Fibroblast of skin of right quadriceps (primary cell): ENCODE measurements at regions not wholly inside any gene's neighbourhood (a gene's known extent, or its start where the extent isn't known, plus 50 kb on each side); places are given as distances from the start of the nearest gene placed in this dataset.
A peak's percentile ranks its signal among the peaks of the same experiment; 100 is the strongest.
"Not testable (repeated sequence)": the region's sequence is repeated elsewhere in the genome, so short reads cannot be mapped to it uniquely, and the experiment has no call there.

Source experiments
- DNase-seq: peaks from one replicate; pipeline ENCODE4 v3.0.0-alpha.2; 2013

DNA sequence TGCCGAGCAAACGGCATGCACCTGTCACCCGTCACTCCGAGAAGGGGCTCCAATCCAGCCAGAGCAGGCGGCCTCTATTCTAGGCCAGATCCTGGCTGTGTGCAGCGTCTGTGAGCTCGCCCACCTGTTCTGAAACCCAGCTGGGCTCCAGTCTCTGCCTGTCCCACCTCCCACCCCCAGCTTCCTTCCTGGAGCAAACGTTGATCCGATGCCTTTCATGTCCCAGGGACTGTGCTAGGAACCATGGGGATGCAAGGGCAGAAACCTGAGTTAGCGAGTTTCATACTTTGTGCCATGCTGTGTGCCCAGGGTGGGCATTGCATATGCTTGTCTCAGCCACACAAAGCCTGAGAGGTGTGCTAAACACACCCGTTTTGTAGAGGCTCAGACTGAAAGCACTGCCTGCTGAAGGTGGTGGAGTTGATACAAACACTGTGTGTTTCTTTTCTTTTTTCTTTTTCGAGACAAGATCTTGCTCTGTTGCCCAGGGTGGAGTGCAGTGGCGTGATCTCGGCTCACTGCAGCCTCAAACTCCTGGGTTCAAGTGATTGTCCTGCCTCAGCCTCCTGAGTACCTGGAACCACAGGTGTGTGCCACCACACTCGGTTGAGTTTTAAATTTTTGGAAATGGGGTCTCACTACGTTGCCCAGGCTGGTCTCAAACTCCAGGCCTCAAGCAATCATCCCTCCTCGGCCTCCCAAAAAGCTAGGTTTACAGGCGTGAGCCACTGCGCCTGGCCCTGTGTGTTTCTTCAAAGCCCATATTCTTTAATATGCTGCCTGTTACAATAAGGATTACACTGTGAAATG is 84.1 kb upstream of the MED13L start:
- no peak for DNase-seq

DNA sequence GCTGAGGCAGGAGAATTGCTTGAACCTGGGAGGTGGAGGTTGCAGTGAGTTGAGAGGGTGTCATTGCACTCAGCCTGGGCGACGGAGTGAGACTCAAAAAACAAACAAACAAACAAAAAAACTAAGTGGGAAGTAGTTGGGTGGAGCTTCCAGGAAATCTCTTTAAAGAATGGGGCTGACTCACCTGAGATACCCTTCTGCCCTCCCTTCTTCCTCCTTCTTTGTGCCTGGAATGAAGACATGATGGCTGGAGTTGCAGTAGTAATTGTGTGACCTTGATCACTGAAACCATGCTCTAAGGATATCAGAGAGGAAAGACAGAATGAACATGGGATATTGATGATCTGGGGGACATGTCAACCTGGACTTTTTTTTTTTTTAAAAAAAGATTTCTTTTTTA is 87.6 kb upstream of the MED13L start:
- DNase-seq, result no peak

DNA sequence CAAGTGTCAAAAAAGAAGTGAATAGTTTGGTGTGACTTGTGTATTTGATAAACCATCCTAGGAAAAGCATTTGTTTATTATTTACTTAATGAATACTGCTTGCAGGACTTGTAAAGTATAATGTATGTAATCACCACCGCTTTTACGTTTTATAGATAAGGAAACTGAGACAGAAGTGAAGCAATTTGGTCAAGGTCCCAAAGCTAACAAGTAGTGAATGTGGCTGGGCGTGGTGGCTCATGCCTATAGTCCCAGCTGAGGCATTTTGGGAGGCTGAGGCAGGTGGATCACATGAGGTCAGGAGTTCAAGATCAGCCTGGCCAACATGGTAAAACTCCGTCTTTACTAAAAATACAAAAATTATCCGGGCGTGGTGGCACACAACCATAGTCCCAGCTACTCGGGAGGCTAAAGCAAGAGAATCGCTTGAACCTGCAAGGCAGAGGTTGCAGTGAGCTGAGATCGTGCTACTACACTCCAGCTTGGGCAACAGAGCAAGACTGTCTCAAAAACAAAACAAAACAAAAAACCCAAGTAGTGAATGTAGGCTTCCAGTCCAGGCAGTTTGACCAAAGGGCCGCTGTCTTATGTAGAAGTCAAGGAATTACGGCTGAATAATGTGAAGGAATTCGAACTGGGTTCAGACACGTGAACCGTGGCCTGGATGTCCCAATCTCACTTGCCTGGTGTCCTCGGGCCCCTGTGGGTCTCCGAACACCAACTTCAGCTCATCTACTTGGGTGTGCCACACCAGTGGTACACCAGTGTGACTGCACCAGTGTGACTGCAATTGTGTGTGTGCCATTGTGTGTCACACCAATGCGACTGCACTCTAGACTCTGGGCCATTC is 88.3 kb upstream of the MED13L start:
- no peak for DNase-seq

DNA sequence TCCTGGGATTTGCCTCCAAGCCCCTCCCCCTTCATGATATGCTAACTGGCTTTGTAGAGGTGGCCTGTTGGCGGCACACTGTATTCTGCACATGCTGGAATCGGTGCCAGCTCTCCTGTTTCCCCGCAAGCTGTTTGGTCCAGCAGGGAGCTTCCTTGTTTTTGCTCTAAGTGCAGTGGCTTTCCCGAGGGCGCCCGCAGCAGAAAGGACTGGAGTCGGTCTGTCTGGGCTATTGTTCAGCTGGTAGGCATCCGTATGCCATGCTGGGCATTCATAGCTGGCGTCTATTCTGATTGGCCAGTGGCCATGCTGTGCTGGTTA is 88.9 kb upstream of the MED13L start:
- DNase-seq, result no peak

DNA sequence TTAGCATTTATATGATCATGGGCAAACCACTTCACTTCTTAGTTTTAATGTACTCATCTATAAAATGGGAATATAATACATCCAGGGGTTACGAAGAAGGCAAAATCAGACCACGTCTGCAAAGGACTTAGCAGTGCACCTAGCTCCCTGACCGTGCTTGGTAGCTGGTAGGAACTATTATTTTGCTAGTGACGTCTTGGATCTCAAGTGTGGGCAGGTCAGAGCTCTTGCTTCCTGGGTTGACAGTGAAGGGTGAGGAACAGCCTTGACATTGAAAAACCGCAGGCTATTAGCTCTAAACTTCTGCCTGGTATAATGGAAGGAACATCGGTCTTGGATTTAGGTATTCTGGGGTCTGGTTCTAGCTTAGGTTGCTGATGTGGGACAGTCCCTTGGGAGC is 89.3 kb upstream of the MED13L start:
- no peak for DNase-seq

DNA sequence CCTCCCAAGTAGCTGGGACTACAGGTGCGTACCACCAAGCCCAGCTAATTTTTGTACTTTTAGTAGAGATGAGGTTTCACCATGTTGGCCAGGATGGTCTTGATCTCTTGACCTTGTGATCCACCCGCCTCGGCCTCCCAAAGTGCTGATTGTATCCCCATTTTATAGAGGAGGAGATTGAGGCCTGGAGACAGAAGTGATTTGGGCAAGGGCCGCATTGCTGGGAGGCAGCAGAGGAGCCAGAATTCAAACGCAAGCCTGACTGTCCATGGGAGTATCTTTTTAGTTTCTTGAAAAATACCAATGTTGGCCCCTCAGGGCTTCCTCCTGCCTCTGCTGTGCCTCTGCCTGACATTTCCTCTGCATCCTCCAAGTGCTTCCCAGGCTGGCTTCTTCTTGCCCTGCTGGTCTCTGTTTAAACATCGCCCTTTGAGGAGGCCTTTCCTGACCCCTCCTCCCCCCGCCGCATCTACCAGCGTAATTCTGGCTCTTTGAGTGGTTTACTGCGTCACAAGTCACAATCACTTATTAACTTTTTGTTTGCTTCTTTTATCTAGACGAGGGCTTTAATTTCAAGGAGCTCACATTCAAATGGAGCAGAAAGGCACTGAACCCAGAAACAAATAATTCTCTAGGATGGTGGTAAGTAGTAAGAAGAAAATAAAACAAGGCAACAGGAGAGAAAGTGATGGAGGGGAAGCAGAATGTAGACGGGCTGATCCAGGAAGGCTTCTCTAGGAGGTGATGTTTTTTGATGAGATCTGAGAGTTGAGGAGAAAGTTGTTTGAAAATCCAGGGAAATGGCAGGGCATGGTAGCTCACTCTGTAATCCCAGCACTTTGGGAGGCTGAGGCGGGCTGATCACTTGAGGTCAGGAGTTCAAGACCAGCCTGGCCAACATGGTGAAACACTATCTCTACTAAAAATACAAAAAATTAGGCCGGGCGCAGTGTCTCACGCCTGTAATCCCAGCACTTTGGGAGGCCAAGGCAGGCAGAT is 91.0 kb upstream of the MED13L start:
- DNase-seq, result no peak

DNA sequence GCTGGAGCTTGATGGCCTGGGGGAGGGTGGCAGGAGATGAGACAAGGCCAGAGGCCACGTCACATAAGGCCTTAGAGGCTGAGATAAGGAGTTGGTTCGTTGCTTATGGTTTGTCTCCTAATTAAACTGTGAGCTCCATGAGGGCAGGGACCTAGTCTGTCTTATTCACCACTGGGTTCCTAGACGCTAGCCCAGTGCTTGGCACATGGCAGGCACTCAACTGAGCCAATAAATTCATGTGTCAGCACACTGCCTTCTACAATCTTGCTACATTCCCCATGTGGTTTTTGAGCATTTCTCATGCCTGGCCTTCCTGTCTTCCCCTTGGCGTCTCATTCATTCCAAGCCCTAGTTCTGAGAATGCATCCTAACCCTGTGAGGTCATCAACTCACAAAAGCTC is 92.5 kb upstream of the MED13L start:
- DNase-seq, result peak; percentile 96

DNA sequence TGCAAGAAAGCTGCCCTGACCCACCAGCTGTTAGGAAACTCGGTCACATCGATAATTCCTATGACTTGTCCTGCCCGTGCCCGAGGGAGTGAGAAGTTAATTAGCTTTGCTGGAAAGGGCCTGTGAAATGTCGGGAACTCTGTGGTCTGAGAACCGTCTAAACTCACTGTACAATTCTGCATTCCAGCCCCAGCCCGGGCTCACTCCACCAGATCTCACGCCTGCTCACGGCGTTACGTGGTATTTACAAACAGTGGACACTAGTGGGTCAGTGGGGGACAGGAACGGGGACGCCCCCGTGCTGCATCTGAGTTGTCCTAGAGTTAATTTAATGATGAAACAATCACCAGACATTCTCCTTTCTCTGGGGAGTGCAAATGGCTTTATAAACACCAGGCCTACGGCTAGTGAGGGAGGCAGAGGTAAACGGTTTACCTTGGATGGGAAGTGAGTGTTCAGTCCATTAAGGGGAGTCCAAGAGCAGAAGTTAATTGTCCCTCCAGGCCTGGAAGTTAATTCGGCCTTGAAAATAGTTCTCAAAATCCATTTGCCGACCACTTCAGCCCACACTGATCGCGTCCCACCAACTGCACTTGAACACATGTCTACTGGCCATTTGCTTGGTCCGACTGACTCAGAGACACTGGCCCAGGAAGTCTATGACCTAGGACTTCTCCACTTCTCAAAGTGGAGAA is 93.5 kb upstream of the MED13L start:
- DNase-seq, result peak; percentile 26

DNA sequence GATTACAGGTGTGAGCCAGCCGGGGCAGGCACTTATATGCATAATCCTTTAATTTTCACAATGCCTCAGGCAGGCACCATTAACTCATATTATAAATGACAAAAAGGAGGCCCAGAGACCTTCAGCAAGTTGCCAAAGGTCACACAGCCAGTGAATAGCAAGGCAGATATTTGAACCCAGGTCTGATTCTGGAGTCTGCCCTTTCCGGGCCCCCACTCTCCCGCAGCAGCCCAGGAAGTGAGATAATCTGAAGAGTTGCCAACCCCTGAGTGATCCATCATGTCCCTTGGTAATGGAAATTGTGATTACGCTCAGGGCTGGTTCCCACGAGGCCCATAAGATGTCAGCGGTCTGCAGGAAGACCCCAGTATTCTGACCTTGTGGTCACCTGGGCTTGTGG is 95.3 kb upstream of the MED13L start:
- DNase-seq, result peak; percentile 48

DNA sequence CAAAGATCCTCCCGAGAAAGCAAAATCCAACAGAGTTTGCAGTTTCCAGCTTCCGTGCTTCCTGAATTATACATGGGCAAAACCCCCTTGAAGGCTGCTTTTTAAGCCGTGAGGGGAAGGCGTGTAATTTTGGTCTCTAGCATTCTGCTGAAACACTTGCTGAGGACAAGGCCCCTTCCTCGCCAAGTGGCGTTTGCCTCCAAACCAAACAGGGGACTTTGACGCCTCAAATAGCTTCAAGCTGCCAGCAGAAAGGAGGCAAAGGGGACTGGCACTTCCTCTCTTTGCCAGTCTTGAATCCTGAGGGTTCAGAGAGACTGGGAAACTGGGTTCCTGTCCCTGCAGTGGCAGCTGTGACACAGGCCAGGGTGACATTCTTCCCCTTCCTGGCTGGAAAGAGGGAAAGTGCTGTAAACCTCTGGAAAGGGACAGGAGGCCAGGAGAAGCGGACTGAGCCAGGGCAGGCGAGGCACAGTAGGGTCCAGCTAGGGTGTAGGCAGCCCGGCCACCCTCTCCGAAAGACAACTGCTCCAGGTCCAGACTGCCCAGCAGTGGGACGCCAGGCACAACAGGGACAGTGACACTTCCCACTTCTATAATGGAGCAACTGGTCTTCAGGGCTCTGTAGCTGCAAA is 96.2 kb upstream of the MED13L start:
- DNase-seq, result no peak

DNA sequence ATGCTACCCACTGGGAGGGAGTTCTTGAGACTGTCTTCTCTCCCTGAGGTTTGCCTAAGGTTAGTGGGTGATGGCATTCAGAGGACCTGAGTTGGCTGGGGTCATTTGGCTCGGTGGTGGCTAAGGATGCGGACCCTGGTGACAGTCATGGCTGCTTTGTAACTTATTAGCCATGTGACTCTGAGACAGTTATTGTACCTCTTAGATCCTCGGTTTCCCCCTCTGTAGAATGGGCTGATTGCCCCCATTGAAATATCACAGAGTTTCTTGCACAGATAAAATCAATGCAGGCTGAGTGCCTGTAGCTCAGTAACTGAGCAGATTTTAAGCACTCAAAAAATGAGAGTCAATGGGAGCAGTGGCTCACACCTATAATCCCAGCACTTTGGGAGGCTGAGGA is 96.7 kb upstream of the MED13L start:
- DNase-seq, result no peak

DNA sequence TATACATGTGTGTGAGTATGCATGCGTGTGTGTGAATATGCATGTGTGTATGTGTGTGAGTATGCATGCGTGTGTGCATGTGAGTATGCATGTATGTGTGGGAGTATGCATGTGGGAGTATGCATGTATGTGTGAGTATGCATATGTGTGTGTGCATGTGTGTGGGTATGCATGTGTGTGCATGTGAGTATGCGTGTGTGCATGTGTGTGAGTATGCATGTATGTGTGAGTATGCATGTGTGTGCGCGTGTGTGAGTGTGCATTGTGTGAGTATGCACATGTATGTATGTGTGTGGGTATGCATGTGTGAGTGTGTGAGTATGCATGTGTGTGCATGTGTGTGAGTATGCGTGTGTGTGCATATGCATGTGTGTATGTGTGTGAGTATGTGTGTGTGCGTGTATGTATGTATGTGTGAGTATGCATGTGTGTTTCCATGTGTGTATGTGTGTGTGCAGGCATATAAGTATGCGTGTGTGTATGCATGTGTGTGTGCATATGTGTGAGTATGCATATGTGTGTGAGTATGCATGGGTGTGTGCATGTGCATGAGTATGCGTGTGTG is 97.9 kb upstream of the MED13L start:
- no peak for DNase-seq

DNA sequence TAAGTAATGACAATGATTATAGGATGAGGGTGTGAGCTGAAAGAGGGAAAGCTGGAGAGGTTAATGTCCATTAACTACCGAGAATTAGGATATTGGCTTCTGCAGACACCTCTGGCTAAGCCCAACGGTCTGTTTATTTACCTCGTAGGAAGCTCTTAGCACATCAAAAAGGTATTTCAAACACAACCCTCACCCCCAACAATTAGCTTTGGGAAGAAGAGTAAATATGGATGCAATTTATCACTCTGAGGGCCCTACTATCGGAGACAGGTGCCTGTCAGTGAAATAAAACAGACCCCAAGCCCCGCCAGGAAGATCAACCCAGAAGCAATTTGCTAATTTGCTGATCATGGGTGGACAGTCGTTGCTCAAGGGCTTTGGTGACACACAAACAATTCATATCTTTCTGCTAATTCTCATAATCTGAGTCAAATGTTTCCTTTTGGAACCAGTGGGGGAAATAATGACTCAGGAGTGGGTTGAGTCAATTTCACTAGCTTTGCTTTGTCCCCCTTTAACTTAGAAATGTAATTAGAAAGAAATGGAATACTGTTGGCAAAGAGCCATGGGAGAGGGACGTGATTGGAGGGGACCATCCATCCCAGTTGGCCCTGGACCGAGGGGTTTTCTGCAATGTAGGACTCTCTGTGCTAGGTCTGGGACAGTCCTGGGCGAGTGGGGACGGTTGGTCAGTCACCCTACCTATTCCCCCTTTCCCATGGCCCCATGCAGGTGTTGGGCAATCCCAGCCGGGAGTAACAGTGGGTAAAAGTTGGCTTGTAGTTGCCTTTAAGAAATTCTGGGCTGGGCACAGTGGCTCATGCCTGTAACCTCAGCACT is 99.1 kb upstream of the MED13L start:
- DNase-seq, result peak; percentile 88

DNA sequence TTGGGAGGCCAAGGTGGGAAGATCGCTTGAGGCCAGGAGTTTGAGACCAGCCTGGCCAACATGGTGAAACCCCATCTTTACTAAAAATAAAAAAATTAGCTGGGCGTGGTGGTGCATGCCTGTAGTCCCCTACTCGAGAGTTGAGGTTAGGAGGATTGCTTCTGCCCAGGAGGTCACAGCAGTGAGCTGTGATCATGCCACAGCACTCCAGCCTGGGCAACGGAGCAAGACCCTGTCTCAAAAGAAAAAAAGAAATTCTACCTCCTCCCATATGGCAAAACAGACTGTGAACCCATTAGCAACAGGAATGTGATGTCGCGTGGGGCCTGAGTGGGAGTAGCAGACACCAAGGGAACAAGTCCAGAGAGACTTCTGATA is 99.7 kb upstream of the MED13L start:
- DNase-seq, result not testable (repeated sequence)

DNA sequence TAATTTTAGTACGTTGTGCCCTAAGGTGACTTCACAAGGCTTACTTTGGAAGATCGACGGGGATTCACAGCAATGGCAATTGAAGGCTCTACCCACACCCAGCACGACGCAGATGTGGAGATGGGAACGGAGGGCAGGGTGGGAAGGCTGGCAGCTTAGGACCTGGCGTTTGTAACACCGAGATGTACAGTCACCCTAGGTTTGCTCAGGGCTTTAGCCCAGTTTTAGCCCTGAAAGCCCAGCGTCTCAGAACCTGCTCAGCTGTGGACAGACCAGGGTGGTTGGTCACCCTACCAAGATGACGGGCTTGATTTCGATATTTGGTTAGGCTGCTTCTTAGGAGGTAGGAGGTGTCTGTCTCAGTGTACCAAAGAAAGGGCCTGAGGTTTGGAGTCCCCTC is 100.5 kb upstream of the MED13L start:
- no peak for DNase-seq

DNA sequence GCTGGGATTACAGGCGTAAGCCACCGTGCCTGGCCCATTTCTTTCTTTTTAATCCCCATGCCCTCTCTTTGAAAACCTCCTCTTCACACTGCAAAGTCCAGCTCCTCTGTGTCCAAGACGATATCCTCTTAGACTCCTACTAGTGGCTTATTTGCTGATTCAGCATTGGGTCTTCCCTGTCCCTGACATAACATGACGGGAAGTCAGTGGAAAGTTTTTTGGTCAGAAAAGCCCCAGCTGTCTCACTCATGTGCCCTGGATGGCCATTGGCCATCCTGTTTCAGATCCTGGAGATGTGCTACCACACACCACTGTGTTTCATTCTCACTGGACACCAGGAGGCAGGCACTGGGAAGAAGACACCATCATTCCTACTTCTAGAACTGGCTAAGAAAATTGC is 102.6 kb upstream of the MED13L start:
- DNase-seq, result no peak

DNA sequence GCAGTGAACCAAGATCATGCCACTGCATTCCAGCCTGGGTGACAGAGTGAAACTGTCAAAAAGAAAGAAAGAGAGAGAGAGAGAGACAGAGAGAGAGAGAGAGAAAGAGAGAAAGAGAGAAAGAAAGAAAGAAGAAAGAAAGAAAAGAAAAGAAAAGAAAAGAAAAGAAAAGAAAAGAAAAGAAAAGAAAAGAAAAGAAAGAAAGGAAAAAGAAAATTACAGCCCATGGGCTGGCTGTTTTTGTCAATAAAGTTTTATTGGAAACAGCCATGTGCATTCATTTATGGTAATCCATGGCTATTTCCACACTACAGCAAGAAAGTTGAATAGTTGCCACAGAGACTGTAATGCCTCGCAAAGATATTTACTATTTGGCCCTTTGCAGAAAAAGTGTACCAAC is 103.2 kb upstream of the MED13L start:
- DNase-seq, result peak; percentile 45

DNA sequence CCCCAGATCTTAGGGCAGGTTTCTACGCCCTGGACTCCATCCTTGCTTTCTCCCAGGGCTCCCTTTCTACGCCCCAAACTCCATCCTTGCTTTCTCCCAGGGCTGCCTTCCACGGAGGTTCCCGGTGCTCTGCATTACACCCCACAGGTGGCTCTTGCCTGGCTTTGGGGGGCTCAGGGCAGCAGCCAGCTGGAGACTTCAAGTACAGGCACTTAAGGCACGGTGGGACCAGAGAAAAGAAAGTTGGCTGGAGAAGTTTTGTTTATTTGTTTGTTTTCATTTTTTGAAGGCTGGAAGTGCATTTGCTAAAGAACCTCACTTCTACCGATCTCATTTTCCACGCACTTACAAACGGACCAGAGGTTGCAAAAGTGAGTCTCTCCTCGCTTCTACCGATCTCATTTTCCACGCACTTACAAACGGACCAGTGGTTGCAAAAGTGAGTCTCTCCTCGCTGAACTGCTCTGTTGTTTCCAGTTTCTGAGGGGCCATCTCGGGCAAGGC is 103.8 kb upstream of the MED13L start:
- no peak for DNase-seq

DNA sequence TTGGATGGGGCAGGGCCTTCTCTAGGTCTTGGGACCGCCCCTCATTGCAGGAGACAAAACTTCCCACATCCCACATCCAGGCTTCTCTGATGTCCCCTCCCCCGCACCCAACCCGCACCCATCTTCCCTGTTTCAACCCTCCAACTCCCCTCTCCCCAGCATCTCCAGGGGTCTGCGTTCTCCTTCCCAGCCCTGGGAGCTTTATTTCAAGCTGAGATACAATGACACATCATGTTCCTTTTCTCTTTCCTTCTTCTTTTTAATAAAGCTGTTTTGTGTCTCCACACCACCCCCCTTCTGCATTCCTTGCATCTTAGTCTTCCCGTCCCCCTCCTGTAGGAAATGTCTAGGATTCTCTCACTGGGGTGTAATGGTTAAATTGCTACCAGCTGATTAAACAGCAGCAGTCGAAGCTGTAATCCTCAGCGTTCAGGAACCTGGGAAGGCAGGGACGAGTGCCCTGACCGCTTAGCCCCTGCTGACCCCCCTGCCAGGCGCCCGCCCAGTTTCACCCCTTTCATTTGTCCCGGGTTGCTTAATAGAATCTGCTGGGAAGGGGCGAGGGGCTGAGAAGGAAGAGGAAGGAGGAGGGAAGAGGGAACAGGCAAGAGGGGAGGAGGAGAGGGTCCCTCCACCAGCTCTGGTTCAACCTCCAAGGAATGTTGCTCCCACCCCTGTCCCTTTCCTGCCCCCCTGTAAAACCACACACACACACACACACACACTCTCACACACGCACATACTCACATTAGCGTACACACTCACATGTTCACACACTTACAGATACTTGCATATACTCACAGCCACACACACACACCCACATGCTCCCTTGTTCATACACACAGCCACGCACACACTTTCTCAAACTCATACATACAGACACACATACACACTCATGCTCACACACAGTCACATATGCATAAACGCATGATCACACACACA is 104.5 kb upstream of the MED13L start:
- DNase-seq, result peak; percentile 100
